ENCODE measurements at regions not wholly inside any gene's neighbourhood (a gene's known extent, or its start where the extent isn't known, plus 50 kb on each side); places are given as distances from the start of the nearest gene placed in this dataset.

- no peak overlapping the region for H3K56ac ChIP-seq (ENCODE audit: extremely low read depth, insufficient read depth, low read length)
- POLR2A ChIA-PET (ENCODE audit: unreplicated experiment) = no interaction called here
- no peak overlapping the region for H2BK20ac ChIP-seq (ENCODE audit: low read depth, low read length)
- H3K4ac ChIP-seq (ENCODE audit: low read depth, low read length) = no peak overlapping the region
- no peak overlapping the region for H4K5ac ChIP-seq (ENCODE audit: low read depth, low read length)
- in situ Hi-C loops (cut with MboI; ENCODE audit: low sequenced_read_pairs) = no loop called here
- intact Hi-C loops (cut with micrococcal nuclease) = no loop called here
- H3K9me1 ChIP-seq (ENCODE audit: insufficient read depth, low read length) = no peaks in the 10 kb centered on the region
- no peak overlapping the region for H4K8ac ChIP-seq (ENCODE audit: low read depth in 2 of 2, low read length in 2 of 2)
- BruUV-seq (replicated peaks) = no TSS peak
- dilution Hi-C loops (cut with HindIII; ENCODE audit: low sequenced_read_pairs, unreplicated experiment) = no loop called here
- ATAC-seq (ENCODE audit: low read depth) = no peak
- no peaks in the 10 kb centered on the region for H3K4me1 ChIP-seq (ENCODE audit: control insufficient read depth, insufficient read depth, low read length)
- no peaks in the 10 kb centered on the region for H4K20me1 ChIP-seq (ENCODE audit: insufficient read depth, low read length)
- no peak overlapping the region for H3K9ac ChIP-seq (ENCODE audit: low read depth, low read length)
- H3K79me1 ChIP-seq (ENCODE audit: low read depth in 1 of 2, low read length in 2 of 2) = no peaks in the 10 kb centered on the region
- no peak for DNase-seq
- WGBS, 2 experiments (ENCODE audit: extremely low coverage in 2 of 2, insufficient read length in 1 of 2) = 28% methylated on average over 5 of the region's 6 CpGs; no CpG with 5 or more reads in 1 of the 2 experiments
- no peak overlapping the region for H3K4me2 ChIP-seq (ENCODE audit: low read depth, low read length)
- peaks cover 14% of the 10 kb centered on the region for H3K9me3 ChIP-seq (ENCODE audit: control insufficient read depth, insufficient read depth, low read length)
- no peak overlapping the region for H3K4me3 ChIP-seq (ENCODE audit: insufficient read depth, low read depth, low read length)
- no peak overlapping the region for H4K91ac ChIP-seq (ENCODE audit: insufficient read depth, low read depth, low read length)
- no peak overlapping the region for H3K14ac ChIP-seq (replicated peaks; ENCODE audit: low read depth, low read length)
- H2BK120ac ChIP-seq (ENCODE audit: low read depth, low read length) = no peak overlapping the region
- H2AK5ac ChIP-seq (ENCODE audit: low read depth, low read length) = no peak overlapping the region
- H3K27ac ChIP-seq (ENCODE audit: insufficient read depth, low read length) = no peak overlapping the region
- H3K27me3 ChIP-seq (ENCODE audit: control insufficient read depth, insufficient read depth, low read length) = no peaks in the 10 kb centered on the region
- TF ChIP-seq FOS (IDR thresholded peaks at IDR 0.05; ENCODE audit: low read depth, low read length) (no peak), SMC3 (IDR thresholded peaks at IDR 0.05; ENCODE audit: low read depth, low read length) (no peak), BHLHE40 (IDR thresholded peaks at IDR 0.05; ENCODE audit: low read depth, low read length) (no peak), POLR2A (IDR thresholded peaks at IDR 0.05; ENCODE audit: low read depth, low read length) (no peak), RCOR1 (IDR thresholded peaks at IDR 0.05; ENCODE audit: insufficient replicate concordance, low read length) (no peak), MAZ (IDR thresholded peaks at IDR 0.05; ENCODE audit: borderline replicate concordance, low read depth, low read length) (no peak), RFX5 (IDR thresholded peaks at IDR 0.05; ENCODE audit: low read depth, low read length) (no peak), MAFK (IDR thresholded peaks at IDR 0.05; ENCODE audit: low read depth, low read length) (no peak), NFE2L2 (IDR thresholded peaks at IDR 0.05; ENCODE audit: low read depth, low read length) (no peak), USF2 (IDR thresholded peaks at IDR 0.05; ENCODE audit: low read depth, low read length) (no peak), CEBPB (IDR thresholded peaks at IDR 0.05; ENCODE audit: low read depth, low read length) (no peak), CHD1 (IDR thresholded peaks at IDR 0.05; ENCODE audit: low read depth, low read length) (no peak), CTCF (conservative IDR thresholded peaks at IDR 0.05; ENCODE audit: low read depth, low read length) (no peak), MXI1 (IDR thresholded peaks at IDR 0.05; ENCODE audit: borderline replicate concordance, low read depth, low read length) (no peak), RAD21 (IDR thresholded peaks at IDR 0.05; ENCODE audit: low read length) (no peak)
- TF ChIP-seq, protein P1, sequence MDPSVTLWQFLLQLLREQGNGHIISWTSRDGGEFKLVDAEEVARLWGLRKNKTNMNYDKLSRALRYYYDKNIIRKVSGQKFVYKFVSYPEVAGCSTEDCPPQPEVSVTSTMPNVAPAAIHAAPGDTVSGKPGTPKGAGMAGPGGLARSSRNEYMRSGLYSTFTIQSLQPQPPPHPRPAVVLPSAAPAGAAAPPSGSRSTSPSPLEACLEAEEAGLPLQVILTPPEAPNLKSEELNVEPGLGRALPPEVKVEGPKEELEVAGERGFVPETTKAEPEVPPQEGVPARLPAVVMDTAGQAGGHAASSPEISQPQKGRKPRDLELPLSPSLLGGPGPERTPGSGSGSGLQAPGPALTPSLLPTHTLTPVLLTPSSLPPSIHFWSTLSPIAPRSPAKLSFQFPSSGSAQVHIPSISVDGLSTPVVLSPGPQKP (IDR thresholded peaks at IDR 0.05; ENCODE audit: borderline replicate concordance, low read depth, low read length) = no peak
- no peak overlapping the region for H2BK15ac ChIP-seq (ENCODE audit: low read depth, low read length)
- no peak overlapping the region for H3K23ac ChIP-seq (ENCODE audit: low read depth, low read length)
- H3K36me3 ChIP-seq (ENCODE audit: control insufficient read depth, insufficient read depth, low read length) = no peaks in the 10 kb centered on the region
- H3K18ac ChIP-seq (ENCODE audit: low read depth, low read length) = no peak overlapping the region
- no peak overlapping the region for H2AK9ac ChIP-seq (replicated peaks; ENCODE audit: low read depth, low read length, poor library complexity)
- CTCF ChIA-PET = no interaction called here
- H2BK5ac ChIP-seq (ENCODE audit: low read depth, low read length, poor library complexity, severe bottlenecking) = no peak overlapping the region
- H2AFZ ChIP-seq (replicated peaks; ENCODE audit: low read length, poor library complexity) = no peak overlapping the region
Observed at GRCh38 chr15:96728591-96728990, 398.1 kb downstream of the NR2F2 start.

Data from IMR-90 (cell line).